LNCaP clone FGC (cell line): ENCODE measurements at regions not wholly inside any gene's neighbourhood (a gene's known extent, or its start where the extent isn't known, plus 50 kb on each side); places are given as distances from the start of the nearest gene placed in this dataset.

Experiments
- DNase-seq: peaks from one replicate; pipeline ENCODE4 v3.0.0-alpha.2; 2011; ENCODE audit warnings: low read depth
- H3K4me3 ChIP-seq: 2 replicates; pipeline ENCODE4 v1.5.1; 2011; ENCODE audit warnings: mild to moderate bottlenecking, low read depth, low read length, control low read depth
- TF ChIP-seq, protein P1 (sequence below): IDR thresholded peaks from 2 replicates; pipeline ENCODE4 v1.5.1; 2012; ENCODE audit warnings: mild to moderate bottlenecking; ENCODE audit not compliant: control insufficient read depth, insufficient read depth; ENCODE audit errors: extremely low read depth

DNA sequence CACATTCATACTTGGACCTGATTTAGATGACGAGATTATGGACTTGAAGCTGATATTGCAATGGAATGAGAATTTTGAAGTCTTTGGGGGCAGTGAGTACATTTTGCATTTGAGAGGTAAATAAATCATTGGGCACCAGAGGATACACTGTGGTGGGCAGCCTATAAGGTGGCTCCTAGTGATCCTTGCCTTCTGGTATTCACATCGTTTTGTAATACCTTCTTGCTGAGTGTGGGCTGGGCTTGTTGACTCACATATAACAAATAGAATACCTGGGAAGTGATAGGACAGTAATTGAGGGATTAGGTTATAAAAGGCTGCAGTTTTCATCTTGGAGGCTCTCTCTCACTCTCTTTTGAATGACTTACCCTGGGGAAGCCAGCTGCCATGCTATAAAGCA, 605.5 kb upstream of the KCNMB2 start:
- H3K4me3 ChIP-seq, result no peak overlapping the region
- TF ChIP-seq, protein P1, sequence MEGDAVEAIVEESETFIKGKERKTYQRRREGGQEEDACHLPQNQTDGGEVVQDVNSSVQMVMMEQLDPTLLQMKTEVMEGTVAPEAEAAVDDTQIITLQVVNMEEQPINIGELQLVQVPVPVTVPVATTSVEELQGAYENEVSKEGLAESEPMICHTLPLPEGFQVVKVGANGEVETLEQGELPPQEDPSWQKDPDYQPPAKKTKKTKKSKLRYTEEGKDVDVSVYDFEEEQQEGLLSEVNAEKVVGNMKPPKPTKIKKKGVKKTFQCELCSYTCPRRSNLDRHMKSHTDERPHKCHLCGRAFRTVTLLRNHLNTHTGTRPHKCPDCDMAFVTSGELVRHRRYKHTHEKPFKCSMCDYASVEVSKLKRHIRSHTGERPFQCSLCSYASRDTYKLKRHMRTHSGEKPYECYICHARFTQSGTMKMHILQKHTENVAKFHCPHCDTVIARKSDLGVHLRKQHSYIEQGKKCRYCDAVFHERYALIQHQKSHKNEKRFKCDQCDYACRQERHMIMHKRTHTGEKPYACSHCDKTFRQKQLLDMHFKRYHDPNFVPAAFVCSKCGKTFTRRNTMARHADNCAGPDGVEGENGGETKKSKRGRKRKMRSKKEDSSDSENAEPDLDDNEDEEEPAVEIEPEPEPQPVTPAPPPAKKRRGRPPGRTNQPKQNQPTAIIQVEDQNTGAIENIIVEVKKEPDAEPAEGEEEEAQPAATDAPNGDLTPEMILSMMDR, result no peak
- DNase-seq, result no peak

DNA sequence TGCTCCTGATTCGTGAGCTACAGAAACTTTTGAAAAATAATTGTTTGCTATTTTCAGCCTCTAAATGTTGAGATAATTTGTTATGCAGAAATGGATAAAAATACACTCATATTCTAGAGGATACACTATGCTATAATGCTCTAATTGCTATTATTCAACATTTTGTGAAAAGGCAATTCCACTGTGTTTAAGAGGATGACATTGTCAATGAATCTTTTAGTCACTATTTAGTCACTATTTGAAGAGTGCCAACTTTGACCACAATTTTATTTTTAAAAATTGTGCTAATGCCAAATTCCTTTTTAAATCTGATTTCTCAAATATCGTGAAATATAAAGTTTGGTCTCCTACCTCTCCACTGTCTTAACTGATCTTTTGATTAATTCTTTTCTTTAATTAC, 604.9 kb upstream of the KCNMB2 start:
- TF ChIP-seq, protein P1, result no peak
- DNase-seq, result no peak
- H3K4me3 ChIP-seq, result no peak overlapping the region

DNA sequence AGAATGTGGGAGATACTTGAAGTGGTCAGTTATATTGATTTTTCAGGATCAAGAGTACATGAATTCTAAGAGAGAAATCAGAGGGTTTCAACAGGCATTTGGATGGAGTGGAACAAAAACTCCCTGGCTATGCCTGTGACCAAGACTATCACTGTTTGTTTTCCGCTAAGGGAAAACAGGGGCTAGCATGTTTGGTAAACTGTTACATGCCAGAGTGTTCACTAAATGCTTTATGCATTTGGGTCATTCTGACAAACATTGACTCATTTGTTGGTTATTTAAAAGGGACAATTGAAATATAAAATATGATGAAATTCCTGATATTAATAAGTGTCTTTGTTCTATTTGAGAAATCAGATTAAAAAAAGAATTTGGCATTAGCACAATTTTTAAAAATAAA, 603.9 kb upstream of the KCNMB2 start:
- no peak for DNase-seq
- no peak overlapping the region for H3K4me3 ChIP-seq
- TF ChIP-seq, protein P1, result no peak

DNA sequence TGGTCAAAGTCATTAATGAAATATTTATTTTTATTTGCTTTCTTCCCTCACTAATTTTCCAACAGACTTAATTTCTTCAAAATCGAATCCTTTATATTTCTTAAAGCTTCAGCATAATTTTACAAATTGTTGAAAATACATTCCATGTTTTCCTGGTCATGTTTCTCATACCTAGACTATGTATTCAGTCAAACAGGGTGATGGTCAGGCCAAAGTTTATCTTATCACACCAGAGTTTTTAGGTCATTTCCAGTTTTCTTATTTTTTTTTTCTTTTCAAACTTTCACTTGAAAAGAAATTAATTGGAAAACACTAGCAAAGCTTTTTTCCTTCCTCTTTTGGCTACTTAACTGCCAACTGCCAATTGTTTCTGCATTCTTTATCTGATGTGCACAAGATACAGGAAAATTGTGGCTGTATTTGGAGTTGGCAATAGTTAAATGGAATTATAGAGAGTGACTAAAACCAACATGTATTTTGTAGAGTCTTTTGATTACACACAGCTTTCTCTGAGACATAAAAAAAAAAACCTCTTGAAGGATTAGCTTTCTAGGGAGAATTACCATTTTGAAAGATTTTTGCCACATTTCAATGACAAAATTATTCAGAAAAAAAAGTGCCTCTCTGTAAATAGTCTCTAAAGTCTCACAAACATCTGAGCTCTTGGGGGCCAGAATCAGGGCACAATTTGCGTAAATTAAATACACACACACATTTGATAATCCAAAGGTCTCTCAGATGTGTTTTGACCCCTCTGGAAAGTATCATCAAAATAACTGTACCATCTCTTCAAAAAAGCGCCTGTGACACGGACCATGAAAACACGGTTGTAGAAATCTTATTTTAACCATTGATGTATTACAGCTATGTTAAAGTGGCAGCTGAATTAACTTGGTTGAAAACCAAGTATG, 603.2 kb upstream of the KCNMB2 start:
- DNase-seq, result no peak
- TF ChIP-seq, protein P1, result no peak
- H3K4me3 ChIP-seq, result no peak overlapping the region

DNA sequence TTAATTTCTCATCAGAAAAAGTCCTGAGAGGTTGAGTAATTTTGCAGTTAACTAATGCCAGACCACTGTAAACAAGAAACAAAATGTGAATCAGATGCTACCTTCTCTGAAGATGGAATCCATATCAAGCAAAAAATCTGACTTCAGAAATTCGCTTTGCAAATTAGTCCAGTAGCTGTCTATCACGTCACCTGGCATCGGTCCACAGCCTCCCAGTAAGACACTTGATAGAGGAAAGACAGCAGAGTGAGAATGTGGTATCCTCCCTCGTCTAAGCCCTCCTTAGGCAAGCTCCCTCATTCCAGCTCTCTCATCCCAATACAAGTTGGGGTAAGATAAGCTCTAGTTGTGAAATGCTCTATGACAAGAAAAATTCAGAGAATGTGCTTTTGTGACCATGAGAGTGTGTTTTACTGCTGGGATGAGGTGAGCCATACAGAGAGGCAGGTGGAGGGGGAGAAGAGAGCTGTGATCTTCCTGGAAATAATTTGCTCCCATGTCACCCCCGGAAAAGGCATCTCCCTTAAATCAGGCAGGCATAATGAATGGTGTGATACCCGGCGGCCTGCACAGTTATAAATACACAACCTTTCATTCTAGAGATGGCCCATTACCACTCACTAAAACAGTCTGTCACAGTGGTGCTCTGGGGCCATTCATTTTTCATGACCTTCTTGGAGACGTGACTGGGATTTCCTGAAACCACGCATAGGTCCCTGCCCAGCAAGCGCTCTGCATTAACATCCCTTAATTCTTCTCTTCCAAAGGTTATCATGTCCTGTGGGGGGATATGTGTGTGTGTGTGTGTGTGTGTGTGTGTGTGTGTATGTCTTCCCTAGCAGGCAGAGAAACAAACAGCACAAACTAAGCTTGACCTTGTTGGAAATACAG, 602.0 kb upstream of the KCNMB2 start:
- no peak overlapping the region for H3K4me3 ChIP-seq
- TF ChIP-seq, protein P1, result no peak
- no peak for DNase-seq

DNA sequence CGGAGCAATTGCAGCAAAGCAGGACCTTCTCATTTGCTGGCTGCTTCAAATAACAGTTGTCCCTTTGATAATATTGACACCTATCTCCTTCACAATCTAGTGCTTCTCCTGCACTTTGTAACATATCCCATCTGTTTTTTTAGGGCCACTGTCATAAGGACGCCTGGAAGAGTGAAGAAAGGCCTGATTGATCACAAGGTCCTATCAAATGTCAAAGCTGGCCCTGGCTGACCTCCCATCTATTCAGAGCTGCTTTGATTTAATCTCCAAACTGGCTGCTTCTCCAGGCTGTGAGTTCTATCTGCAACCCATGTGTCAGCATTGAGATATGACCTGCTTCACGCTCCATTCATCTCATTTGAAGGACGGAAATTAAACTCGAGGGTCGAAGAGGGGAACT, 601.2 kb upstream of the KCNMB2 start:
- H3K4me3 ChIP-seq, result no peak overlapping the region
- DNase-seq, result no peak
- TF ChIP-seq, protein P1, result no peak
